PC-9 (cell line): ENCODE measurements at regions not wholly inside any gene's neighbourhood (a gene's known extent, or its start where the extent isn't known, plus 50 kb on each side); places are given as distances from the start of the nearest gene placed in this dataset.

ENCODE experiments used
- BruUV-seq: library from RNA; stranded (reverse); fragments of 400-500 nt; replicated peaks from 2 replicates; lab custom pipeline; 2021; lab: Mats Ljungman, UMichigan
- CTCF ChIA-PET: fragments of 300-600 bp; sonication (Branson Sonifier 250); formaldehyde crosslinking; loops from one replicate; lab custom pipeline; 2022; ENCODE audit warnings: antibody characterized with exemption; lab: Charles Lee
- POLR2A ChIA-PET: fragments of 300-600 bp; sonication (Branson Sonifier 250); formaldehyde crosslinking; loops from one replicate; lab custom pipeline; 2022; ENCODE audit warnings: antibody characterized with exemption; ENCODE audit not compliant: unreplicated experiment; lab: Charles Lee
- DNase-seq, 2 experiments: peaks; one replicate each; pipeline versions ENCODE4 v3.0.0 to v3.0.0-alpha.2; 2015 to 2022; ENCODE audit warnings: mixed read lengths in 1 of 2
- H2AFZ ChIP-seq: fragments of 200-600 bp; sonication (generic); 2 replicates; pipeline ENCODE4 v1.8.1; 2017; ENCODE audit warnings: antibody characterized with exemption
- H3F3A ChIP-seq: fragments of 200-600 bp; sonication (generic); 2 replicates; pipeline ENCODE4 v1.8.1; 2017; ENCODE audit warnings: antibody characterized with exemption, mild to moderate bottlenecking, low read depth; ENCODE audit not compliant: insufficient read depth
- H3K27ac ChIP-seq: fragments of 200-600 bp; sonication (generic); 2 replicates; pipeline ENCODE4 v1.6.1; 2016; ENCODE audit warnings: mixed run types
- H3K27me3 ChIP-seq: fragments of 200-600 bp; sonication (generic); 2 replicates; pipeline ENCODE4 v1.6.1; 2016; ENCODE audit warnings: low read depth, mixed run types; ENCODE audit not compliant: insufficient read depth
- H3K36me3 ChIP-seq: fragments of 200-600 bp; sonication (generic); 2 replicates; pipeline ENCODE4 v1.6.1; 2016; ENCODE audit warnings: low read depth, mixed run types
- H3K4me1 ChIP-seq: fragments of 200-600 bp; sonication (generic); replicated peaks from 2 replicates; pipeline ENCODE4 v1.6.1; 2016; ENCODE audit warnings: mixed run types; ENCODE audit not compliant: insufficient read depth
- H3K4me2 ChIP-seq: fragments of 200-600 bp; sonication (generic); 2 replicates; pipeline ENCODE4 v1.6.1; 2017; ENCODE audit warnings: mixed run types
- H3K4me3 ChIP-seq: fragments of 200-600 bp; sonication (generic); 2 replicates; pipeline ENCODE4 v1.6.1; 2016; ENCODE audit warnings: mixed run types
- H3K79me2 ChIP-seq: fragments of 200-600 bp; sonication (generic); 2 replicates; pipeline ENCODE4 v1.6.1; 2017; ENCODE audit warnings: low read depth, mixed run types
- H3K9me2 ChIP-seq: fragments of 200-600 bp; sonication (generic); 2 replicates; pipeline ENCODE4 v1.8.1; 2017; ENCODE audit warnings: mild to moderate bottlenecking; ENCODE audit not compliant: insufficient read depth
- H3K9me3 ChIP-seq: fragments of 200-600 bp; sonication (generic); 2 replicates; pipeline ENCODE4 v1.8.1; 2016; ENCODE audit warnings: low read depth; ENCODE audit not compliant: insufficient read depth
- H4K20me1 ChIP-seq: fragments of 200-600 bp; sonication (generic); 2 replicates; pipeline ENCODE4 v1.8.1; 2017; ENCODE audit not compliant: insufficient read depth
- CTCF ChIP-seq: fragments of 200-600 bp; sonication (generic); conservative IDR thresholded peaks from 2 replicates; pipeline ENCODE4 v1.6.1; 2017; ENCODE audit warnings: mixed run types, antibody characterized with exemption, mild to moderate bottlenecking, moderate library complexity
- EZH2 ChIP-seq: fragments of 200-600 bp; sonication (generic); IDR thresholded peaks from 2 replicates; pipeline ENCODE4 v1.8.0; 2017; ENCODE audit warnings: antibody characterized with exemption, low read depth
- intact Hi-C: fragments of 100-400 bp; cut with micrococcal nuclease; formaldehyde crosslinking; loops from one replicate; pipeline ENCODE4 v1.10.0; 2022; ENCODE audit not compliant: unreplicated experiment

GRCh38 chr9:115794921-115795475 lies 358.6 kb upstream of the PAPPA start:
- H3K27me3 ChIP-seq: no peaks in the 10 kb centered on the region
- H2AFZ ChIP-seq: no peak overlapping the region
- H3K36me3 ChIP-seq: no peaks in the 10 kb centered on the region
- no peaks in the 10 kb centered on the region for H4K20me1 ChIP-seq
- H3K4me2 ChIP-seq: no peak overlapping the region
- no peaks in the 10 kb centered on the region for H3K79me2 ChIP-seq
- H3F3A ChIP-seq: no peaks in the 10 kb centered on the region
- CTCF ChIA-PET: no interaction called here
- BruUV-seq: no TSS peak
- no peaks in the 10 kb centered on the region for H3K4me1 ChIP-seq
- H3K9me3 ChIP-seq: no peaks in the 10 kb centered on the region
- H3K4me3 ChIP-seq: no peak overlapping the region
- H3K27ac ChIP-seq: no peak overlapping the region
- POLR2A ChIA-PET: no interaction called here
- H3K9me2 ChIP-seq: no peaks in the 10 kb centered on the region
- intact Hi-C loops: no loop called here
- TF ChIP-seq CTCF (no peak), EZH2 (no peak)
- no peak for DNase-seq

GRCh38 chr9:115799734-115800133 lies 353.9 kb upstream of the PAPPA start:
- intact Hi-C loops: no loop called here
- no peak overlapping the region for H3K4me3 ChIP-seq
- no peaks in the 10 kb centered on the region for H3K9me2 ChIP-seq
- H3K79me2 ChIP-seq: no peaks in the 10 kb centered on the region
- CTCF ChIA-PET: no interaction called here
- no peaks in the 10 kb centered on the region for H3K27me3 ChIP-seq
- H3K4me1 ChIP-seq: no peaks in the 10 kb centered on the region
- H3K4me2 ChIP-seq: no peak overlapping the region
- no peaks in the 10 kb centered on the region for H3K36me3 ChIP-seq
- no peak overlapping the region for H2AFZ ChIP-seq
- H3K27ac ChIP-seq: no peak overlapping the region
- TF ChIP-seq CTCF: no peak
- no peak for TF ChIP-seq EZH2
- DNase-seq: no peak
- no TSS peak for BruUV-seq
- H3F3A ChIP-seq: no peaks in the 10 kb centered on the region
- POLR2A ChIA-PET: no interaction called here
- no peaks in the 10 kb centered on the region for H3K9me3 ChIP-seq
- no peaks in the 10 kb centered on the region for H4K20me1 ChIP-seq

GRCh38 chr9:115804206-115804605 lies 349.4 kb upstream of the PAPPA start:
- intact Hi-C loops: no loop called here
- CTCF ChIA-PET: no interaction called here
- POLR2A ChIA-PET: no interaction called here

More at GRCh38 chr9:115804206-115804605, 349.4 kb upstream of the PAPPA start:
- DNase-seq: no peak
- H4K20me1 ChIP-seq: no peaks in the 10 kb centered on the region
- H3K36me3 ChIP-seq: no peaks in the 10 kb centered on the region
- BruUV-seq: no TSS peak
- H3K4me2 ChIP-seq: no peak overlapping the region
- no peaks in the 10 kb centered on the region for H3K79me2 ChIP-seq
- no peaks in the 10 kb centered on the region for H3K4me1 ChIP-seq
- TF ChIP-seq EZH2 (no peak), CTCF (no peak)
- no peaks in the 10 kb centered on the region for H3K27me3 ChIP-seq
- H3F3A ChIP-seq: no peaks in the 10 kb centered on the region
- H3K4me3 ChIP-seq: no peak overlapping the region
- H3K9me2 ChIP-seq: no peaks in the 10 kb centered on the region
- no peak overlapping the region for H2AFZ ChIP-seq
- H3K27ac ChIP-seq: no peak overlapping the region
- H3K9me3 ChIP-seq: no peaks in the 10 kb centered on the region
